Hindlimb muscle (tissue), 1 donor: ENCODE measurements at regions not wholly inside any gene's neighbourhood (a gene's known extent, or its start where the extent isn't known, plus 50 kb on each side); places are given as distances from the start of the nearest gene placed in this dataset.
"Not testable (repeated sequence)": the region's sequence is repeated elsewhere in the genome, so short reads cannot be mapped to it uniquely, and the experiment has no call there.

Experiments used
- DNase-seq: peaks from one replicate; pipeline ENCODE4 v3.0.0-alpha.2; 2013

DNA sequence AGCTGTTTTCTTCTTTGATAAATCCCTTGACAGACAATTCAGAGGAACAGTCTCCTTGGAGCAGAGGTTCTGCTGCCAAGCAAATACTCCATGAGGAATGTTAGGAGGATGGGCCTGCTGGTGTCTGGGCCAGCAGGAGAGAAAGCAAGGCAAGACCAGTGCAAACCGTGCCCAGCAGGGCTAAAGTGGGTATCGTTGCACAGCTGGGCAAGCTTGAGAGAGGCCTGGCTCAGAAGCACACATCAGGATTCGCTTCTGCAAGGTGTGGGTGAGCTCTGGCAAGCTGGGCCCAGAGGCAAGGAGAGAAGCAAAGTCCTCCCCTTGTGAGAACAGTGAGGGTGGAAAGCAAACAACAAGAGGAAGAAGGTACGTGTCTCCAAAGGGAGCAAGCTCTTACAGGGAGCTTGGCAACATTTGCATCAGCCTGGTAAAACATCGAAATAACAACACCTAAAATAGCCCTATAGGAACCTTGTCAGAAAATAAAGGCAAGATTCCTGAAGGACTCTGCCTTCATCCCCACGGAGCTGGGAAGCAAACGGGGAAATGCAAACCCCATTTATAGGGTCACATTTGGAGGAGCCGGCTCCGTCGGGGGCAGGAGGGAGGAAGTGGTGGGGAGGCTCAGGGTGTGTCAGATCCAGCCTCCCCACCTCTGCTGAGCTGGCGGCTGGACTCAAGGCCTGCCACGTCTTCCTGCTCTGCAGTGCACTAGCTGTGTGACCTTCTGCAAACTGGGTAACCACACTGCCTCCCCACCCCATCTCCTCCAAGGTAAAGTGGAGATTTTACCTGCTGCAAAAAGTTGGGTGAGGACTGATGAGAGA is 62.3 kb upstream of the HIVEP3 start:
- DNase-seq = no peak

DNA sequence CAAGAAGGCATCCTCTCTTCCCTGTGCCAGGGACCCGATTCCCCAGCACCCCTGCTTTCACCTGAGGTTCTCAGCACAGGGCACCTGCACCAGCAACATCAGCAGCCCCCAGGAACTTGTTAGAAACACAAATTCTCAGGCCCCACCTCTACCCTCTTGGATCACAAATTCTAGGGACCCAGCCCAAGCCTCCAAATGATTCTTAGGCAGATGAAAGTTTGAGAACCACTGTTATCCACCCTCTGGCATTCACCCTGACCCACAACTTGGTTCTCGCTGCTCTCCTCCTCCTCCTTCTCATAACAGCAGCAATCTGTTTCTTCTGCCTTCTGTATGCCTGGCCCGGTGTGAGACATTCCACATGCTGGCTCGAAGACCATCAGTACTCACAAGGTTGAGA is 60.3 kb upstream of the HIVEP3 start:
- DNase-seq = no peak

DNA sequence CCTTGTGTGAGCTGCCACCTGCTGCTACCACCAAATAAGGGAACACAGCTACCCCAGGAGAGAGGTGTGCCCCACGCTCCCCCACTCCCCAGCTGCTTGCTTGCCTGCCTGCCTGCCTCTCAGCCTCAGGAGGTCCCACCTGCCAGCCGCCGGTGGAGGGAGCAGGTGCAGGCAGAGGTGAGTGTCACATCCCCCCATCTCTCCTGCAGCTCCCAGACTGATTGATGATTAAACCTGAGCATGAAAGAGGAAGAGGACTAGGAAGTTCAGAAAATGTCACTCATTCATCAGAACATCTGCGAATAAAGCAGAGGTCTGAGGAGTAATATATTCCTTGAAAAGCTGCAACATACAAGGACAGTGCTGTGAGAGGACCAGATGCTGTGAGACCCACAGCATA is 58.6 kb upstream of the HIVEP3 start:
- no peak for DNase-seq

DNA sequence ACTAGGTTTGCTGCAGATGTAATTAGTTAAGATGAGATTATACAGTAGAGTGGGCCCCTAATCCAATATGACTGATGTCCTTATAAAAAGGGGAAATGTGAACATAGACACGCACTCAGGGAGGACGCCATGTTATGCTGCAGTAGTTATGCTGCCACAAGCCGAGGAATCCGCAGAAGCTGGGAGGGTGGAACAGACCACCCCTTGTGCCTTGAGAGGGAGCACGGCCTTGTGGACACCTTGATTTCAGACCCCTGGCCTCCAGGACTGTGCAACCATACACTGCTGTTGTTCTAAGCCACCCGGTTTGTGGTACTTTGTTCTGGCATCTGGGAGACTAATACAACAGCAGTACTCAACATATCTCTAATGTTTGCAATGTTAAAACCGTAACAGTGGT is 57.9 kb upstream of the HIVEP3 start:
- DNase-seq = no peak

DNA sequence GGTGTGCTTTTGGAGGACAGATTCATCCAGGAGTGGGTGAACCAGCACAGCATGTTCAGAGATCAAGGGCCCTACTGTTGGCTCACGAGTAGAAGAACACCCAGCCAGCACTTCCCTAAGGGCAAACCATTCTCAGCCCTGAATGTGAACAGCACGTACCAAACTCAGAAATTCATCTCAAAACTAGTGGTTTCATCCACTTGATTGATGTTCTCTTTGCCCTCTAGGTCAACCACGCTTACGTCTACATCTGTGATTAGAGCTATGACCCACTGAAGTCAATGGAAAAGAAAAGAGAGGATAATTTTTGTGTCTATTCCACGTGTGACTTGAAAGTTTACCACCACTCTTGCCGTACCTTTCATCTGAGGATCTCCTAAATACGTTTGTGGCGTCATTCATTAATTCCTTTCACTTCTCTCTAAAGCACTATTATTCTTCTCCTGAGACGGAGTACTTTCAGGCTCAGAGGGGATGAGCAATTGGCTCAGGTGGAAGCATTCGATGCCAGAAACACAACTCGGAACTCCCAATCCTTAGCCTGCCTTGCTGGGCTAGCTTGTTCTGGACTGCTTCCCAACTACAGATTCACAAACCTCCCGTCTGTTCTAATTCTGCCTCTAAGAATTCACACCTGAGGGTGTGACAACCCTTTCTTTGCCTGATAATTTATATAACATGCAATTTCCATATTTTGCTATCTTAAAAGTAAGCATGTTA is 57.3 kb upstream of the HIVEP3 start:
- no peak for DNase-seq

DNA sequence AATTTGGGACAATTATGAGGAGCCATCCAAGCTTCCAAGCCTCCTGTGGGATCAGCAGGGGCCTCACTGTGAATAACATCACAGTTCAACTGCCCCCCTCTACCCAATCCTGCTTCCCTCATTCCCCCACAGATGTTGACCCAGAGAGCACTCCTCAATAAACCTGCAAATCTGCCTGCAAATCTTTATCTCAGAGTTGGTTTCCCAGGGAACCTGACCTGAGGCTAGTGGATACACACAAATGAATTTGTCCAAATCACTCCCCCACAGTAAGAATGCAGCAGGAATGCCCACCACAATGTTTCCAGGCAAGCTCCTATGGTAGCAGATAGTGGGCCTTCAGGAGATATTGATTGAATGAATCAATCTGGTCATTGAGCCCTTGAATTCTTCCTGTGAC is 56.4 kb upstream of the HIVEP3 start:
- DNase-seq = no peak

DNA sequence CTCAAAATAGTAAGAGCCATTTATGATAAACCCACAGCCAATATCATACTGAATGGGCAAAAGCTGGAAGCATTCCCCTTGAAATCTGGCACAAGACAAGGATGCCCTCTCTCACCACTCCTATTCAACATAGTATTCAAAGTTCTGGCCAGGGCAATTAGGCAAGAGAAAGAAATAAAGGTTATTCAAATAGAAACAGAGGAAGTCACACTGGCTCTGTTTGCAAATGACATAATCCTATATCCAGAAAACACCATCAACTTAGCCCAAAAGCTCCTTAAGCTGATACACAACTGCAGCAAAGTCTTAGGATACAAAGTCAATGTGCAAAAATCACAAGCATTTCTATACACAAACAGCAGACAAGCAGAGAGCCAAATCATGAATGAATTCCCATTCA is 49.8 kb upstream of the HIVEP3 start:
- not testable (repeated sequence) for DNase-seq
